ENCODE measurements at regions not wholly inside any gene's neighbourhood (a gene's known extent, or its start where the extent isn't known, plus 50 kb on each side); places are given as distances from the start of the nearest gene placed in this dataset.

GRCh38 chr10:4012848-4013247, 227.8 kb upstream of the KLF6 start:
- Histone ChIP-seq H3K9me3 (replicated peaks; ENCODE audit: control insufficient read depth, insufficient read depth, low read length) (no peaks in the 10 kb centered on the region), H3K9ac (replicated peaks; ENCODE audit: extremely low read depth, insufficient read depth, low read length) (no peak overlapping the region), H3K36me3 (ENCODE audit: control insufficient read depth in 2 of 2, extremely low read depth in 1 of 2, insufficient read depth in 2 of 2, low read length in 2 of 2) (no peaks in the 10 kb centered on the region), H3K4me3 (replicated peaks in 1 of 3; ENCODE audit: insufficient read depth in 1 of 3, low read depth in 1 of 3, low read length in 3 of 3) (no peak overlapping the region), H3K4me2 (ENCODE audit: insufficient read depth, low read length) (no peak overlapping the region), H2AFZ (ENCODE audit: low read depth, low read length) (no peak overlapping the region), H3K4me1 (ENCODE audit: control insufficient read depth, extremely low read depth, insufficient read depth, low read length) (no peaks in the 10 kb centered on the region), H3K9me1 (replicated peaks; ENCODE audit: control insufficient read depth, extremely low read depth, insufficient read depth, low read length) (no peaks in the 10 kb centered on the region), H3K27me3 (ENCODE audit: control insufficient read depth in 2 of 2, insufficient read depth in 2 of 2, low read length in 2 of 2) (no peaks in the 10 kb centered on the region), H3K27ac (ENCODE audit: insufficient read depth, low read depth, low read length) (no peak overlapping the region), H4K20me1 (replicated peaks; ENCODE audit: control insufficient read depth, extremely low read depth, insufficient read depth, low read length) (no peaks in the 10 kb centered on the region), H3K79me2 (ENCODE audit: control insufficient read depth, insufficient read depth, low read length) (no peaks in the 10 kb centered on the region)
- no peak for FAIRE-seq
- BruUV-seq (replicated peaks), result no TSS peak
- POLR2A ChIA-PET, result no interaction called here
- intact Hi-C loops (cut with micrococcal nuclease) (no loop called here), dilution Hi-C loops (cut with MboI; ENCODE audit: extremely low pct_ligation_motif_present, low sequenced_read_pairs) (no loop called here)
- CTCF ChIA-PET, result no interaction called here
- DNase-seq (ENCODE audit: low read depth, low spot score), result no peak
- no peak for TF ChIP-seq FOS (IDR thresholded peaks at IDR 0.05; ENCODE audit: borderline replicate concordance, insufficient read depth, low read length)
- TF ChIP-seq CTCF (IDR thresholded peaks at IDR 0.05; ENCODE audit: extremely low read depth in 1 of 2, insufficient read depth in 1 of 2, low read depth in 1 of 2, low read length in 2 of 2), result no peak
- TF ChIP-seq GATA2 (IDR thresholded peaks at IDR 0.05; ENCODE audit: insufficient read depth, insufficient read length, low read depth, low read length), result no peak
- TF ChIP-seq POLR2AphosphoS5 (IDR thresholded peaks at IDR 0.05; ENCODE audit: insufficient read depth, low read depth, low read length), result no peak
- no peak for TF ChIP-seq JUN (IDR thresholded peaks at IDR 0.05; ENCODE audit: borderline replicate concordance, insufficient read depth, insufficient read length, low read depth)
- TF ChIP-seq MAX (IDR thresholded peaks at IDR 0.05; ENCODE audit: insufficient read depth, insufficient read length), result no peak
- TF ChIP-seq EZH2 (IDR thresholded peaks at IDR 0.05; ENCODE audit: borderline replicate concordance, low read depth, low read length, severe bottlenecking), result no peak
